Fibroblast of lung (primary cell): ENCODE measurements at regions not wholly inside any gene's neighbourhood (a gene's known extent, or its start where the extent isn't known, plus 50 kb on each side); places are given as distances from the start of the nearest gene placed in this dataset.

Experiments used
- CTCF ChIP-seq, 2 donors: IDR thresholded peaks in 1 of 2; conservative IDR thresholded peaks in 1 of 2; 1 replicate in 1 of 2; 2 replicates in 1 of 2; pipeline ENCODE4 v1.5.1; 2011 to 2012; ENCODE audit warnings: low read length in 2 of 2, control low read depth in 1 of 2, inconsistent platforms in 1 of 2, low read depth in 1 of 2, mild to moderate bottlenecking in 1 of 2
- EZH2 ChIP-seq: IDR thresholded peaks from 2 replicates; pipeline ENCODE4 v1.5.1; 2012; ENCODE audit warnings: low read length, control low read depth, mild to moderate bottlenecking; ENCODE audit errors: missing control alignments

GRCh38 chr2:65866148-65866547 lies 433.7 kb upstream of the SPRED2 start:
- TF ChIP-seq CTCF (conservative IDR thresholded peaks at IDR 0.05 in 1 of 2, IDR thresholded peaks at IDR 0.05 in 1 of 2; ENCODE audit: low read depth in 1 of 2, low read length in 2 of 2) (no peak), EZH2 (no peak)
